ENCODE measurements at regions not wholly inside any gene's neighbourhood (a gene's known extent, or its start where the extent isn't known, plus 50 kb on each side); places are given as distances from the start of the nearest gene placed in this dataset.

- peak overlapping the region in 1 of 7 donors; percentile 26 for H3K27ac Mint-ChIP-seq
- intact Hi-C loops (cut with micrococcal nuclease): no loop called here
- Histone ChIP-seq H3K4me2 (replicated peaks; ENCODE audit: extremely low read depth, low read length, poor library complexity, severe bottlenecking) (no peak overlapping the region), H3K4me3 (replicated peaks in 1 of 3; ENCODE audit: low read depth in 2 of 3, low read length in 3 of 3) (no peak overlapping the region), H3K27ac (ENCODE audit: low read depth in 1 of 2, low read length in 2 of 2) (no peak overlapping the region), H4K20me1 (ENCODE audit: insufficient read depth, low read length) (no peaks in the 10 kb centered on the region), H2AFZ (ENCODE audit: insufficient read depth, low read depth, low read length, poor library complexity, severe bottlenecking) (no peak overlapping the region), H3K9me3 (replicated peaks in 1 of 2; ENCODE audit: control insufficient read depth in 1 of 2, insufficient read depth in 1 of 2, low read length in 2 of 2) (no peaks in the 10 kb centered on the region), H3K4me1 (ENCODE audit: control insufficient read depth in 1 of 2, insufficient read depth in 2 of 2, low read length in 2 of 2) (no peaks in the 10 kb centered on the region), H3K79me2 (ENCODE audit: insufficient read depth, low read length) (no peaks in the 10 kb centered on the region), H3K9ac (ENCODE audit: insufficient read depth, low read length, poor library complexity, severe bottlenecking) (no peak overlapping the region), H3K36me3 (replicated peaks in 1 of 2; ENCODE audit: control insufficient read depth in 1 of 2, insufficient read depth in 2 of 2, low read length in 2 of 2) (no peaks in the 10 kb centered on the region), H3K27me3 (ENCODE audit: control insufficient read depth in 2 of 2, insufficient read depth in 2 of 2, low read length in 2 of 2) (no peaks in the 10 kb centered on the region)
- no peaks in the 10 kb centered on the region for H3K36me3 Mint-ChIP-seq
- H3K4me1 Mint-ChIP-seq: no peaks in the 10 kb centered on the region
- TF ChIP-seq, protein P1, sequence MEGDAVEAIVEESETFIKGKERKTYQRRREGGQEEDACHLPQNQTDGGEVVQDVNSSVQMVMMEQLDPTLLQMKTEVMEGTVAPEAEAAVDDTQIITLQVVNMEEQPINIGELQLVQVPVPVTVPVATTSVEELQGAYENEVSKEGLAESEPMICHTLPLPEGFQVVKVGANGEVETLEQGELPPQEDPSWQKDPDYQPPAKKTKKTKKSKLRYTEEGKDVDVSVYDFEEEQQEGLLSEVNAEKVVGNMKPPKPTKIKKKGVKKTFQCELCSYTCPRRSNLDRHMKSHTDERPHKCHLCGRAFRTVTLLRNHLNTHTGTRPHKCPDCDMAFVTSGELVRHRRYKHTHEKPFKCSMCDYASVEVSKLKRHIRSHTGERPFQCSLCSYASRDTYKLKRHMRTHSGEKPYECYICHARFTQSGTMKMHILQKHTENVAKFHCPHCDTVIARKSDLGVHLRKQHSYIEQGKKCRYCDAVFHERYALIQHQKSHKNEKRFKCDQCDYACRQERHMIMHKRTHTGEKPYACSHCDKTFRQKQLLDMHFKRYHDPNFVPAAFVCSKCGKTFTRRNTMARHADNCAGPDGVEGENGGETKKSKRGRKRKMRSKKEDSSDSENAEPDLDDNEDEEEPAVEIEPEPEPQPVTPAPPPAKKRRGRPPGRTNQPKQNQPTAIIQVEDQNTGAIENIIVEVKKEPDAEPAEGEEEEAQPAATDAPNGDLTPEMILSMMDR (IDR thresholded peaks at IDR 0.05): no peak
- H3K4me3 Mint-ChIP-seq: no peak overlapping the region
- DNase-seq: no peak
- H3K27me3 Mint-ChIP-seq (ENCODE audit: low read depth in 3 of 3): peaks cover 1 to 5% (median 3%) of the 10 kb centered on the region in 3 donors
- H3K9me3 Mint-ChIP-seq: peaks cover 0 to 1% (median 0%) of the 10 kb centered on the region in 7 donors
Observed at GRCh38 chr4:110675426-110675825, 52.5 kb upstream of the PITX2 start.

- H3K4me3 Mint-ChIP-seq: no peak overlapping the region
- H3K9me3 Mint-ChIP-seq: peaks cover 0 to 1% (median 0%) of the 10 kb centered on the region in 7 donors
- intact Hi-C loops (cut with micrococcal nuclease): no loop called here
- Histone ChIP-seq H2AFZ (ENCODE audit: insufficient read depth, low read depth, low read length, poor library complexity, severe bottlenecking) (no peak overlapping the region), H3K9ac (ENCODE audit: insufficient read depth, low read length, poor library complexity, severe bottlenecking) (no peak overlapping the region), H4K20me1 (ENCODE audit: insufficient read depth, low read length) (no peaks in the 10 kb centered on the region), H3K79me2 (ENCODE audit: insufficient read depth, low read length) (no peaks in the 10 kb centered on the region), H3K4me1 (ENCODE audit: control insufficient read depth in 1 of 2, insufficient read depth in 2 of 2, low read length in 2 of 2) (no peaks in the 10 kb centered on the region), H3K4me3 (replicated peaks in 1 of 3; ENCODE audit: low read depth in 2 of 3, low read length in 3 of 3) (no peak overlapping the region), H3K36me3 (replicated peaks in 1 of 2; ENCODE audit: control insufficient read depth in 1 of 2, insufficient read depth in 2 of 2, low read length in 2 of 2) (no peaks in the 10 kb centered on the region), H3K4me2 (replicated peaks; ENCODE audit: extremely low read depth, low read length, poor library complexity, severe bottlenecking) (no peak overlapping the region), H3K27me3 (ENCODE audit: control insufficient read depth in 2 of 2, insufficient read depth in 2 of 2, low read length in 2 of 2) (no peaks in the 10 kb centered on the region), H3K27ac (ENCODE audit: low read depth in 1 of 2, low read length in 2 of 2) (no peak overlapping the region), H3K9me3 (replicated peaks in 1 of 2; ENCODE audit: control insufficient read depth in 1 of 2, insufficient read depth in 1 of 2, low read length in 2 of 2) (no peaks in the 10 kb centered on the region)
- TF ChIP-seq, protein P1 (IDR thresholded peaks at IDR 0.05): no peak
- no peak for DNase-seq
- H3K4me1 Mint-ChIP-seq: no peaks in the 10 kb centered on the region
- H3K27me3 Mint-ChIP-seq (ENCODE audit: low read depth in 3 of 3): peaks cover 1 to 5% (median 3%) of the 10 kb centered on the region in 3 donors
- H3K36me3 Mint-ChIP-seq: no peaks in the 10 kb centered on the region
- H3K27ac Mint-ChIP-seq: no peak overlapping the region
Observed at GRCh38 chr4:110676241-110676640, 53.4 kb upstream of the PITX2 start.

All from CD14-positive monocyte (primary cell).